ENCODE measurements at regions not wholly inside any gene's neighbourhood (a gene's known extent, or its start where the extent isn't known, plus 50 kb on each side); places are given as distances from the start of the nearest gene placed in this dataset.

- DNase-seq (ENCODE audit: low read depth, low spot score): no peak
- Histone ChIP-seq H3K9me3 (ENCODE audit: control insufficient read depth, low read depth, low read length) (no peaks in the 10 kb centered on the region), H3K27ac (ENCODE audit: control insufficient read depth, insufficient read depth, low read length) (no peak overlapping the region), H3K4me1 (ENCODE audit: control insufficient read depth, extremely low read depth, insufficient read depth, low read length) (no peaks in the 10 kb centered on the region), H3K79me2 (ENCODE audit: control insufficient read depth, insufficient read depth, low read length) (no peaks in the 10 kb centered on the region), H3K4me3 (ENCODE audit: control insufficient read depth in 2 of 3, extremely low read depth in 1 of 3, insufficient read depth in 2 of 3, low read depth in 1 of 3, low read length in 3 of 3) (no peak overlapping the region), H3K27me3 (ENCODE audit: control insufficient read depth, extremely low read depth, insufficient read depth, low read length) (no peaks in the 10 kb centered on the region), H3K36me3 (ENCODE audit: control insufficient read depth in 2 of 2, extremely low read depth in 1 of 2, insufficient read depth in 2 of 2, low read length in 2 of 2) (no peaks in the 10 kb centered on the region), H3K4me2 (ENCODE audit: control insufficient read depth, extremely low read depth, insufficient read depth, low read depth, low read length) (no peak overlapping the region), H3K9ac (ENCODE audit: control insufficient read depth, extremely low read depth, insufficient read depth, low read length) (no peak overlapping the region), H2AFZ (ENCODE audit: control insufficient read depth, low read length) (no peak overlapping the region), H4K20me1 (ENCODE audit: control insufficient read depth, extremely low read depth, insufficient read depth, low read length) (no peaks in the 10 kb centered on the region), H3K9me1 (ENCODE audit: control insufficient read depth, extremely low read depth, insufficient read depth, low read length) (no peaks in the 10 kb centered on the region)
- TF ChIP-seq CTCF (optimal IDR thresholded peaks at IDR 0.05 in 1 of 3, IDR thresholded peaks at IDR 0.05 in 1 of 3, conservative IDR thresholded peaks at IDR 0.05 in 1 of 3; ENCODE audit: extremely low read depth in 1 of 3, insufficient read depth in 2 of 3, low read length in 3 of 3) (no peak), EZH2 (IDR thresholded peaks at IDR 0.05; ENCODE audit: low read length) (no peak)
- no peak for FAIRE-seq
- dilution Hi-C loops (cut with MboI; ENCODE audit: extremely low pct_ligation_motif_present, low sequenced_read_pairs): no loop called here
Measured at GRCh38 chr3:145190138-145190537, 970.8 kb downstream of the PLOD2 start.

- Histone ChIP-seq H2AFZ (ENCODE audit: control insufficient read depth, low read length) (no peak overlapping the region), H3K36me3 (ENCODE audit: control insufficient read depth in 2 of 2, extremely low read depth in 1 of 2, insufficient read depth in 2 of 2, low read length in 2 of 2) (no peaks in the 10 kb centered on the region), H3K79me2 (ENCODE audit: control insufficient read depth, insufficient read depth, low read length) (no peaks in the 10 kb centered on the region), H4K20me1 (ENCODE audit: control insufficient read depth, extremely low read depth, insufficient read depth, low read length) (no peaks in the 10 kb centered on the region), H3K4me2 (ENCODE audit: control insufficient read depth, extremely low read depth, insufficient read depth, low read depth, low read length) (no peak overlapping the region), H3K27ac (ENCODE audit: control insufficient read depth, insufficient read depth, low read length) (no peak overlapping the region), H3K4me1 (ENCODE audit: control insufficient read depth, extremely low read depth, insufficient read depth, low read length) (no peaks in the 10 kb centered on the region), H3K9me1 (ENCODE audit: control insufficient read depth, extremely low read depth, insufficient read depth, low read length) (no peaks in the 10 kb centered on the region), H3K27me3 (ENCODE audit: control insufficient read depth, extremely low read depth, insufficient read depth, low read length) (no peaks in the 10 kb centered on the region), H3K9ac (ENCODE audit: control insufficient read depth, extremely low read depth, insufficient read depth, low read length) (no peak overlapping the region), H3K4me3 (ENCODE audit: control insufficient read depth in 2 of 3, extremely low read depth in 1 of 3, insufficient read depth in 2 of 3, low read depth in 1 of 3, low read length in 3 of 3) (no peak overlapping the region), H3K9me3 (ENCODE audit: control insufficient read depth, low read depth, low read length) (no peaks in the 10 kb centered on the region)
- TF ChIP-seq EZH2 (IDR thresholded peaks at IDR 0.05; ENCODE audit: low read length) (no peak), CTCF (optimal IDR thresholded peaks at IDR 0.05 in 1 of 3, IDR thresholded peaks at IDR 0.05 in 1 of 3, conservative IDR thresholded peaks at IDR 0.05 in 1 of 3; ENCODE audit: extremely low read depth in 1 of 3, insufficient read depth in 2 of 3, low read length in 3 of 3) (no peak)
- DNase-seq (ENCODE audit: low read depth, low spot score) (no peak), FAIRE-seq (no peak)
- dilution Hi-C loops (cut with MboI; ENCODE audit: extremely low pct_ligation_motif_present, low sequenced_read_pairs): no loop called here
Measured at GRCh38 chr3:145190761-145191160, 970.2 kb downstream of the PLOD2 start.
